Upper lobe of left lung (tissue), 4 donors: ENCODE measurements at regions not wholly inside any gene's neighbourhood (a gene's known extent, or its start where the extent isn't known, plus 50 kb on each side); places are given as distances from the start of the nearest gene placed in this dataset.

Source experiments
- EP300 ChIP-seq, 4 donors: sonication (generic); formaldehyde crosslinking; IDR thresholded peaks; one replicate each; pipeline ENCODE4 v1.5.1; 2017; ENCODE audit warnings: antibody characterized with exemption in 4 of 4, control low read depth in 2 of 4
- TF ChIP-seq, protein P1 (sequence below), 6 experiments: fragments of 450-650 bp in 4 of 6; fragments of 200-600 bp in 2 of 6; sonication (generic) in 2 of 6; IDR thresholded peaks; one replicate each; pipeline ENCODE4 v1.5.1; 2016 to 2019; ENCODE audit warnings: antibody characterized with exemption in 6 of 6

DNA sequence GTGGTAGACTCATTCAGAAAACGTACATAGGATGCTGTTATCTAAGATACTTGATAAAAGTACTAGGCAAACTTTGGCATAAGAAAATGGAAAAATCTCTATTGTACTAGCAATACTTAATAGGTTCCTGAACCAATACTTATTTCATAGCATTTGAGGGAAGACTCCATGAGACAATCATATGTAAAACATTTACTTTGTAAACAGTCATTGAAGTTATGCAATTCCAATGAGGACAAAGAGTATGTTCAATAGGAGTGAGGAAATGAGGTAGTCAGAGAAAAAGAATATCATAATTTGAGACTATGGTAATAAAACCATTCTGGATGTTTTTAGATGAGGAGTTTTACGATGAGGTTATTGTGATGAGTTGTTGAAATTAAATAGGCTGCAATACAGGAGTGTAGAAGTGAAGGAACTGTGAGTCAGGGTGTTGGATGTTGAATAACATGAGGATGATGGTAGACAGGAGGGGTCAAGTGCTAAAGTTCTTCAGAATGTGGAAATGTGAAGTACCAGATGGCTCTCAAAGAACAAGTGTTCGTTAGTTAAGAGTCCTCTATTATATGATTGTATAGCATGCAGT is 397.9 kb downstream of the PPP3CA start:
- TF ChIP-seq, protein P1, sequence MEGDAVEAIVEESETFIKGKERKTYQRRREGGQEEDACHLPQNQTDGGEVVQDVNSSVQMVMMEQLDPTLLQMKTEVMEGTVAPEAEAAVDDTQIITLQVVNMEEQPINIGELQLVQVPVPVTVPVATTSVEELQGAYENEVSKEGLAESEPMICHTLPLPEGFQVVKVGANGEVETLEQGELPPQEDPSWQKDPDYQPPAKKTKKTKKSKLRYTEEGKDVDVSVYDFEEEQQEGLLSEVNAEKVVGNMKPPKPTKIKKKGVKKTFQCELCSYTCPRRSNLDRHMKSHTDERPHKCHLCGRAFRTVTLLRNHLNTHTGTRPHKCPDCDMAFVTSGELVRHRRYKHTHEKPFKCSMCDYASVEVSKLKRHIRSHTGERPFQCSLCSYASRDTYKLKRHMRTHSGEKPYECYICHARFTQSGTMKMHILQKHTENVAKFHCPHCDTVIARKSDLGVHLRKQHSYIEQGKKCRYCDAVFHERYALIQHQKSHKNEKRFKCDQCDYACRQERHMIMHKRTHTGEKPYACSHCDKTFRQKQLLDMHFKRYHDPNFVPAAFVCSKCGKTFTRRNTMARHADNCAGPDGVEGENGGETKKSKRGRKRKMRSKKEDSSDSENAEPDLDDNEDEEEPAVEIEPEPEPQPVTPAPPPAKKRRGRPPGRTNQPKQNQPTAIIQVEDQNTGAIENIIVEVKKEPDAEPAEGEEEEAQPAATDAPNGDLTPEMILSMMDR (IDR thresholded peaks at IDR 0.05): no peak
- no peak for TF ChIP-seq EP300 (IDR thresholded peaks at IDR 0.05)
